ENCODE measurements at regions not wholly inside any gene's neighbourhood (a gene's known extent, or its start where the extent isn't known, plus 50 kb on each side); places are given as distances from the start of the nearest gene placed in this dataset.
"Not testable (repeated sequence)": the region's sequence is repeated elsewhere in the genome, so short reads cannot be mapped to it uniquely, and the experiment has no call there.

GRCh38 chr9:104389341-104389740 lies 114.7 kb upstream of the OR13F1 start:
- no peak overlapping the region for H3K27ac ChIP-seq
- DNase-seq: no peak
- no peak overlapping the region for H3K4me3 ChIP-seq
- ChIA-PET POLR2A (ENCODE audit: unreplicated experiment) (no interaction called here), CTCF (no interaction called here)
- H3K9me3 ChIP-seq (ENCODE audit: insufficient read depth, low read depth): no peaks in the 10 kb centered on the region
- TF ChIP-seq CTCF (conservative IDR thresholded peaks at IDR 0.05) (no peak), EZH2 (IDR thresholded peaks at IDR 0.05; ENCODE audit: low read depth) (no peak)
- H3F3A ChIP-seq (ENCODE audit: insufficient read depth, low read depth): no peaks in the 10 kb centered on the region
- no peaks in the 10 kb centered on the region for H3K4me1 ChIP-seq (replicated peaks; ENCODE audit: insufficient read depth)
- no peaks in the 10 kb centered on the region for H3K27me3 ChIP-seq (ENCODE audit: insufficient read depth, low read depth)
- H2AFZ ChIP-seq: no peak overlapping the region
- H4K20me1 ChIP-seq (ENCODE audit: insufficient read depth): no peaks in the 10 kb centered on the region
- intact Hi-C loops (cut with micrococcal nuclease; ENCODE audit: unreplicated experiment): no loop called here
- H3K79me2 ChIP-seq (ENCODE audit: low read depth): no peaks in the 10 kb centered on the region
- H3K9me2 ChIP-seq (ENCODE audit: insufficient read depth): no peaks in the 10 kb centered on the region
- H3K4me2 ChIP-seq: no peak overlapping the region
- no TSS peak for BruUV-seq (replicated peaks)
- H3K36me3 ChIP-seq (ENCODE audit: low read depth): no peaks in the 10 kb centered on the region

- H3K27me3 ChIP-seq (ENCODE audit: insufficient read depth, low read depth); H3F3A ChIP-seq (ENCODE audit: insufficient read depth, low read depth); H2AFZ ChIP-seq; H3K79me2 ChIP-seq (ENCODE audit: low read depth); BruUV-seq (replicated peaks); DNase-seq; H3K27ac ChIP-seq; H3K9me3 ChIP-seq (ENCODE audit: insufficient read depth, low read depth); H3K9me2 ChIP-seq (ENCODE audit: insufficient read depth); POLR2A ChIA-PET (ENCODE audit: unreplicated experiment); H4K20me1 ChIP-seq (ENCODE audit: insufficient read depth); intact Hi-C loops (cut with micrococcal nuclease; ENCODE audit: unreplicated experiment); H3K4me3 ChIP-seq; H3K36me3 ChIP-seq (ENCODE audit: low read depth); H3K4me1 ChIP-seq (replicated peaks; ENCODE audit: insufficient read depth); H3K4me2 ChIP-seq: not testable (repeated sequence)
- TF ChIP-seq CTCF (conservative IDR thresholded peaks at IDR 0.05): peak; percentile 48; the same call in 1 of the 2 replicates
- CTCF ChIA-PET: interaction anchor here (0.6 kb wide), 1 partner anchor 1763 kb away, joined by 3 read pairs; no protein-coding TSS in a partner anchor
Observed at GRCh38 chr9:104394901-104395300, 109.2 kb upstream of the OR13F1 start.

- Histone ChIP-seq H3K9me2 (ENCODE audit: insufficient read depth) (no peaks in the 10 kb centered on the region), H3K4me3 (no peak overlapping the region), H3K9me3 (ENCODE audit: insufficient read depth, low read depth) (peaks cover 4% of the 10 kb centered on the region; the same call in 1 of the 2 replicates), H2AFZ (no peak overlapping the region), H3K79me2 (ENCODE audit: low read depth) (no peaks in the 10 kb centered on the region), H3K27me3 (ENCODE audit: insufficient read depth, low read depth) (no peaks in the 10 kb centered on the region), H3F3A (ENCODE audit: insufficient read depth, low read depth) (no peaks in the 10 kb centered on the region), H3K36me3 (ENCODE audit: low read depth) (no peaks in the 10 kb centered on the region), H3K4me2 (no peak overlapping the region), H4K20me1 (ENCODE audit: insufficient read depth) (no peaks in the 10 kb centered on the region), H3K4me1 (replicated peaks; ENCODE audit: insufficient read depth) (no peaks in the 10 kb centered on the region), H3K27ac (no peak overlapping the region)
- TF ChIP-seq CTCF (conservative IDR thresholded peaks at IDR 0.05) (no peak), EZH2 (IDR thresholded peaks at IDR 0.05; ENCODE audit: low read depth) (no peak)
- CTCF ChIA-PET: no interaction called here
- BruUV-seq (replicated peaks): no TSS peak
- intact Hi-C loops (cut with micrococcal nuclease; ENCODE audit: unreplicated experiment): no loop called here
- no peak for DNase-seq
- POLR2A ChIA-PET (ENCODE audit: unreplicated experiment): no interaction called here
Observed at GRCh38 chr9:104412238-104412637, 91.8 kb upstream of the OR13F1 start.

Data from PC-9 (cell line).